HG02623 (cell line): ENCODE measurements at regions not wholly inside any gene's neighbourhood (a gene's known extent, or its start where the extent isn't known, plus 50 kb on each side); places are given as distances from the start of the nearest gene placed in this dataset.
A peak's percentile ranks its signal among the peaks of the same experiment; 100 is the strongest.

Source experiments
- ATAC-seq: cut with Tn5 transposase; IDR thresholded peaks from one replicate; pipeline ENCODE4 v1.9.1; 2021; ENCODE audit warnings: moderate library complexity; ENCODE audit not compliant: unreplicated experiment

- ATAC-seq = peak; percentile 97
Observed at GRCh38 chr2:15732341-15733077, 140.8 kb downstream of the DDX1 start.

GRCh38 chr2:15733867-15734673 lies 142.4 kb downstream of the DDX1 start:
- no peak for ATAC-seq

GRCh38 chr2:15734674-15735483 lies 143.2 kb downstream of the DDX1 start:
- no peak for ATAC-seq

- no peak for ATAC-seq
Observed at GRCh38 chr2:15735484-15736326, 144.0 kb downstream of the DDX1 start.

GRCh38 chr2:15736396-15737180 lies 144.9 kb downstream of the DDX1 start:
- no peak for ATAC-seq

- no peak for ATAC-seq
Observed at GRCh38 chr2:15737314-15738224, 145.9 kb downstream of the DDX1 start.

GRCh38 chr2:15738225-15738546 lies 146.5 kb downstream of the DDX1 start:
- ATAC-seq = no peak

GRCh38 chr2:15738943-15739342 lies 147.3 kb downstream of the DDX1 start:
- no peak for ATAC-seq

GRCh38 chr2:15744820-15745219 lies 153.2 kb downstream of the DDX1 start:
- ATAC-seq = no peak

GRCh38 chr2:15745350-15745749 lies 153.7 kb downstream of the DDX1 start:
- ATAC-seq = no peak

GRCh38 chr2:15745907-15746702 lies 154.4 kb downstream of the DDX1 start:
- ATAC-seq = no peak

GRCh38 chr2:15746703-15747550 lies 155.3 kb downstream of the DDX1 start:
- no peak for ATAC-seq

GRCh38 chr2:15747603-15748471 lies 156.2 kb downstream of the DDX1 start:
- ATAC-seq = no peak

GRCh38 chr2:15748736-15749323 lies 157.2 kb downstream of the DDX1 start:
- no peak for ATAC-seq

- no peak for ATAC-seq
Observed at GRCh38 chr2:15749460-15750432, 158.1 kb downstream of the DDX1 start.
